Keratinocyte (primary cell): ENCODE measurements at regions not wholly inside any gene's neighbourhood (a gene's known extent, or its start where the extent isn't known, plus 50 kb on each side); places are given as distances from the start of the nearest gene placed in this dataset.
"Not testable (repeated sequence)": the region's sequence is repeated elsewhere in the genome, so short reads cannot be mapped to it uniquely, and the experiment has no call there.

ENCODE experiments used
- DNase-seq: peaks from one replicate; pipeline ENCODE4 v3.0.0-alpha.2; 2011; ENCODE audit warnings: low read depth, missing footprints, low spot score
- FAIRE-seq: peaks from 2 replicates; lab custom pipeline; 2011; peaks lifted over from hg19 to GRCh38; lab: Jason Lieb, UNC
- H2AFZ ChIP-seq: 2 replicates; pipeline ENCODE4 v1.6.0; 2012; ENCODE audit warnings: low read length, control low read depth, inconsistent platforms; ENCODE audit not compliant: control insufficient read depth
- H3K27ac ChIP-seq: 2 replicates; pipeline ENCODE4 v1.5.1; 2011; ENCODE audit warnings: low read length; ENCODE audit not compliant: control insufficient read depth, insufficient read depth
- H3K27me3 ChIP-seq: 3 replicates; pipeline ENCODE4 v1.6.0; 2011; ENCODE audit warnings: low read length; ENCODE audit not compliant: control insufficient read depth, insufficient read depth; ENCODE audit errors: extremely low read depth
- H3K36me3 ChIP-seq, 2 experiments: 2 replicates in 1 of 2; 3 replicates in 1 of 2; pipeline ENCODE4 v1.5.1; 2011; ENCODE audit warnings: low read length in 2 of 2, mild to moderate bottlenecking in 1 of 2; ENCODE audit not compliant: control insufficient read depth in 2 of 2, insufficient read depth in 2 of 2; ENCODE audit errors: extremely low read depth in 1 of 2
- H3K4me1 ChIP-seq: 3 replicates; pipeline ENCODE4 v1.5.1; 2011; ENCODE audit warnings: low read length; ENCODE audit not compliant: control insufficient read depth, insufficient read depth; ENCODE audit errors: extremely low read depth
- H3K4me2 ChIP-seq: 3 replicates; pipeline ENCODE4 v1.6.0; 2011; ENCODE audit warnings: low read depth, low read length; ENCODE audit not compliant: control insufficient read depth, insufficient read depth; ENCODE audit errors: extremely low read depth
- H3K4me3 ChIP-seq, 3 experiments: fragments of 200-600 bp in 1 of 3; sonication (generic) in 1 of 3; 2 replicates in 2 of 3; 3 replicates in 1 of 3; pipeline ENCODE4 v1.5.1; 2011 to 2016; ENCODE audit warnings: low read length in 3 of 3, mild to moderate bottlenecking in 3 of 3, control low read depth in 2 of 3, inconsistent platforms in 1 of 3, low read depth in 1 of 3, mixed read lengths in 1 of 3, mixed run types in 1 of 3, moderate library complexity in 1 of 3; ENCODE audit not compliant: control insufficient read depth in 2 of 3, insufficient read depth in 2 of 3; ENCODE audit errors: extremely low read depth in 1 of 3
- H3K79me2 ChIP-seq: 2 replicates; pipeline ENCODE4 v1.6.0; 2012; ENCODE audit warnings: low read length; ENCODE audit not compliant: control insufficient read depth, insufficient read depth
- H3K9ac ChIP-seq: 3 replicates; pipeline ENCODE4 v1.6.0; 2011; ENCODE audit warnings: low read length; ENCODE audit not compliant: control insufficient read depth, insufficient read depth; ENCODE audit errors: extremely low read depth
- H3K9me1 ChIP-seq: 3 replicates; pipeline ENCODE4 v1.6.0; 2011; ENCODE audit warnings: low read length; ENCODE audit not compliant: control insufficient read depth, insufficient read depth; ENCODE audit errors: extremely low read depth
- H3K9me3 ChIP-seq: 2 replicates; pipeline ENCODE4 v1.5.1; 2012; ENCODE audit warnings: low read depth, low read length; ENCODE audit not compliant: control insufficient read depth
- H4K20me1 ChIP-seq: 3 replicates; pipeline ENCODE4 v1.6.0; 2011; ENCODE audit warnings: low read length; ENCODE audit not compliant: control insufficient read depth, insufficient read depth; ENCODE audit errors: extremely low read depth
- dilution Hi-C: fragments of 300-500 bp; cut with MboI; formaldehyde crosslinking; loops from one replicate; pipeline ENCODE4 v1.7.0; 2020; ENCODE audit warnings: low sequenced_read_pairs; ENCODE audit not compliant: extremely low pct_ligation_motif_present

- H3K27me3 ChIP-seq, H3K4me2 ChIP-seq, H4K20me1 ChIP-seq, H3K9me3 ChIP-seq, H3K4me1 ChIP-seq, H2AFZ ChIP-seq, H3K27ac ChIP-seq, H3K9me1 ChIP-seq, H3K4me3 ChIP-seq, FAIRE-seq, dilution Hi-C loops, DNase-seq, H3K36me3 ChIP-seq, H3K79me2 ChIP-seq, H3K9ac ChIP-seq: not testable (repeated sequence)
Observed at GRCh38 chr9:42434844-42435714, 251.6 kb downstream of the SPATA31A6 start.

- H3K4me2 ChIP-seq, H3K4me3 ChIP-seq: not testable (repeated sequence)
Observed at GRCh38 chr9:42435715-42436342, 252.4 kb downstream of the SPATA31A6 start.

GRCh38 chr9:42437057-42437759 is 253.7 kb downstream of the SPATA31A6 start:
- H3K36me3 ChIP-seq, FAIRE-seq, H3K27ac ChIP-seq, H3K4me3 ChIP-seq, H3K9me1 ChIP-seq, H3K79me2 ChIP-seq, dilution Hi-C loops, H3K4me2 ChIP-seq, H3K27me3 ChIP-seq, DNase-seq, H3K9ac ChIP-seq, H3K4me1 ChIP-seq, H4K20me1 ChIP-seq, H3K9me3 ChIP-seq, H2AFZ ChIP-seq: not testable (repeated sequence)

More at GRCh38 chr9:42435715-42436342, 252.4 kb downstream of the SPATA31A6 start:
- H3K79me2 ChIP-seq, dilution Hi-C loops, H4K20me1 ChIP-seq, H3K9me1 ChIP-seq, DNase-seq, H3K9me3 ChIP-seq, H3K27me3 ChIP-seq, H2AFZ ChIP-seq, H3K36me3 ChIP-seq, H3K9ac ChIP-seq, FAIRE-seq, H3K4me1 ChIP-seq, H3K27ac ChIP-seq: not testable (repeated sequence)

GRCh38 chr9:42442680-42443079 is 259.2 kb downstream of the SPATA31A6 start:
- H3K27me3 ChIP-seq, H3K4me3 ChIP-seq, H3K4me1 ChIP-seq, H4K20me1 ChIP-seq, FAIRE-seq, H3K36me3 ChIP-seq, H2AFZ ChIP-seq, H3K27ac ChIP-seq, H3K9ac ChIP-seq, H3K79me2 ChIP-seq, H3K4me2 ChIP-seq, DNase-seq, dilution Hi-C loops, H3K9me1 ChIP-seq, H3K9me3 ChIP-seq: not testable (repeated sequence)
